ENCODE measurements at regions not wholly inside any gene's neighbourhood (a gene's known extent, or its start where the extent isn't known, plus 50 kb on each side); places are given as distances from the start of the nearest gene placed in this dataset.

- H3K79me2 ChIP-seq (ENCODE audit: insufficient read depth): no peaks in the 10 kb centered on the region
- H3K4me2 ChIP-seq (ENCODE audit: unreplicated experiment): no peak overlapping the region
- no peaks in the 10 kb centered on the region for H3K27me3 ChIP-seq (replicated peaks; ENCODE audit: insufficient read depth)
- no peaks in the 10 kb centered on the region for H4K20me1 ChIP-seq (ENCODE audit: insufficient read depth)
- H3K36me3 ChIP-seq (ENCODE audit: low read depth): no peaks in the 10 kb centered on the region
- no peak overlapping the region for H3K27ac ChIP-seq
- peaks cover 12% of the 10 kb centered on the region for H3K4me1 ChIP-seq (ENCODE audit: insufficient read depth)
- no peak overlapping the region for H2AFZ ChIP-seq
- TF ChIP-seq EZH2phosphoT487 (IDR thresholded peaks at IDR 0.05; ENCODE audit: insufficient read depth, low read depth): no peak
- TF ChIP-seq EZH2 (IDR thresholded peaks at IDR 0.05; ENCODE audit: insufficient read depth, poor library complexity, severe bottlenecking): no peak
- 75 to 83% methylated on average over 6 of the region's 6 CpGs for WGBS, 2 experiments (ENCODE audit: low coverage in 1 of 2, low lambda C conversion rate in 2 of 2, missing lambda C conversion rate in 2 of 2)
- H3K9me3 ChIP-seq (ENCODE audit: low read depth): no peaks in the 10 kb centered on the region
- H3K4me3 ChIP-seq: no peak overlapping the region
- H3F3A ChIP-seq (ENCODE audit: insufficient read depth): no peaks in the 10 kb centered on the region
- no peaks in the 10 kb centered on the region for H3K9me2 ChIP-seq (ENCODE audit: insufficient read depth)
- in situ Hi-C loops (cut with MboI): no loop called here
- no peak overlapping the region for H3K9ac ChIP-seq
- no peak for DNase-seq
These were observed 241.7 kb upstream of the DOK6 start for GRCh38 chr18:69158944-69159343.

DNA sequence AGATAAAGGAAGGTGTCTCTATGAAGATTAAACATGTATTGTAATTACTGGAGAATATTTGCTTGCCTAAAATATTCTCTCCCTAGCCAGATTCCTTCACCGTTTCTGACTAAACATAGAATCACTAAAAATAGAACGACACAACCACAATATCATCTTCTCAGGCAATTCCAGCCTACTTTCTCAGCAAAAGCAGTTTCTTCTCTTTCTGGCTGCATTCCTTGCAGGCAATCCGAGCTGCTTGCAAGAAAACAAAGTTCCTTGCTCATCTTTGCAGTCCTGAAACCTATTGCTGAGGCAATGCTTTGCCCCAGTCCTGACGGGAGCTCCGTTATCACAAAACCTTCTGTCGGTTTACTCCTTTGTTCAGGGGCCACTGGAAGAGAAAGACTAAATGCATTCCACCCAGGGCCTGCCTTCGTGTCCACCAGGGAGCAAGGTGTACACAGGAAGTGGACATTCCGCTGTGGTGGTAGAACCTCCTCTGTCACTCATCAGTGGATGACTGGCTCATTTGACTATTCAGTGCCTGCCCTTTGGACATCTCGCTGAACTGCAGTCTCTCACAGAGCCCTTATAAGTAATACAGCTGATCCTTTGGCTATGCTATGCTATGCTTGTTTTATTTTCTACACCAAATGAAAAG lies 239.2 kb upstream of the DOK6 start:
- no peaks in the 10 kb centered on the region for H3K79me2 ChIP-seq (ENCODE audit: insufficient read depth)
- 40 to 44% methylated on average over 9 of the region's 9 CpGs for WGBS, 2 experiments (ENCODE audit: low coverage in 1 of 2, low lambda C conversion rate in 2 of 2, missing lambda C conversion rate in 2 of 2)
- no peaks in the 10 kb centered on the region for H4K20me1 ChIP-seq (ENCODE audit: insufficient read depth)
- TF ChIP-seq EZH2 (IDR thresholded peaks at IDR 0.05; ENCODE audit: insufficient read depth, poor library complexity, severe bottlenecking) (no peak), EZH2phosphoT487 (IDR thresholded peaks at IDR 0.05; ENCODE audit: insufficient read depth, low read depth) (no peak)
- H3K4me3 ChIP-seq: peak overlapping the region; percentile 33
- peaks cover 12% of the 10 kb centered on the region for H3K4me1 ChIP-seq (ENCODE audit: insufficient read depth)
- H3F3A ChIP-seq (ENCODE audit: insufficient read depth): no peaks in the 10 kb centered on the region
- in situ Hi-C loops (cut with MboI): no loop called here
- no peaks in the 10 kb centered on the region for H3K36me3 ChIP-seq (ENCODE audit: low read depth)
- H3K27me3 ChIP-seq (replicated peaks; ENCODE audit: insufficient read depth): no peaks in the 10 kb centered on the region
- no peaks in the 10 kb centered on the region for H3K9me3 ChIP-seq (ENCODE audit: low read depth)
- H3K9ac ChIP-seq: no peak overlapping the region
- peak overlapping the region; percentile 35 for H3K4me2 ChIP-seq (ENCODE audit: unreplicated experiment)
- no peaks in the 10 kb centered on the region for H3K9me2 ChIP-seq (ENCODE audit: insufficient read depth)
- H3K27ac ChIP-seq: peak overlapping the region; percentile 18; the same call in 1 of the 2 replicates
- DNase-seq: peak; percentile 61
- H2AFZ ChIP-seq: peak overlapping the region; percentile 69

DNA sequence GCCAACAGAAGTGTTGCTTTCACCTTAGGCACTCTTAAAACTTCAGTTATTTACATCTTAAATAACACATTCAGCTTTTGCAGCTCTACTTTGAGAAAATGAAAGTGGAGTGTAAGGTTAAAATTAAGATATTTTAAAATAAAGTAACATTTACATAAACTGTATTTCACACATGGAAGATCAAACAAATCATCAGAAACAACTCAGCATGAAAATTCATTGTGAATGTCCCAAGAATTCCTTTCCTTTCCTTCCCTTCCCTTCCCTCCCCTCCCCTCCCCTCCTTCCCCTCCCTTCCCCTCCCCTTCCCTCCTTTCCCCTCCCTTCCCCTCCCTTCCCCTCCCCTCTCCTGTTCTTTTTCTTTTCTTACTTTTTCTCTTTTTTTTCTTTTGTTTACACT lies 238.0 kb upstream of the DOK6 start:
- H4K20me1 ChIP-seq (ENCODE audit: insufficient read depth): no peaks in the 10 kb centered on the region
- TF ChIP-seq EZH2 (IDR thresholded peaks at IDR 0.05; ENCODE audit: insufficient read depth, poor library complexity, severe bottlenecking): no peak
- no peak for TF ChIP-seq EZH2phosphoT487 (IDR thresholded peaks at IDR 0.05; ENCODE audit: insufficient read depth, low read depth)
- H3K9me2 ChIP-seq (ENCODE audit: insufficient read depth): no peaks in the 10 kb centered on the region
- no peak overlapping the region for H3K9ac ChIP-seq
- DNase-seq: no peak
- no peak overlapping the region; the same call in 1 of the 2 replicates for H2AFZ ChIP-seq
- peaks cover 12% of the 10 kb centered on the region for H3K4me1 ChIP-seq (ENCODE audit: insufficient read depth)
- in situ Hi-C loops (cut with MboI): no loop called here
- no peaks in the 10 kb centered on the region for H3K79me2 ChIP-seq (ENCODE audit: insufficient read depth)
- H3K4me3 ChIP-seq: no peak overlapping the region
- H3F3A ChIP-seq (ENCODE audit: insufficient read depth): no peaks in the 10 kb centered on the region
- H3K36me3 ChIP-seq (ENCODE audit: low read depth): no peaks in the 10 kb centered on the region
- H3K27ac ChIP-seq: no peak overlapping the region
- no peak overlapping the region for H3K4me2 ChIP-seq (ENCODE audit: unreplicated experiment)
- H3K27me3 ChIP-seq (replicated peaks; ENCODE audit: insufficient read depth): no peaks in the 10 kb centered on the region
- H3K9me3 ChIP-seq (ENCODE audit: low read depth): no peaks in the 10 kb centered on the region

- H3K4me2 ChIP-seq (ENCODE audit: unreplicated experiment): no peak overlapping the region
- no peaks in the 10 kb centered on the region for H3K9me2 ChIP-seq (ENCODE audit: insufficient read depth)
- 60 to 68% methylated on average over 2 of the region's 2 CpGs for whole genome bisulfite sequencing, 2 experiments (ENCODE audit: low coverage in 1 of 2, low lambda C conversion rate in 2 of 2, missing lambda C conversion rate in 2 of 2)
- no peaks in the 10 kb centered on the region for H3K9me3 ChIP-seq (ENCODE audit: low read depth)
- H3K9ac ChIP-seq: no peak overlapping the region
- H4K20me1 ChIP-seq (ENCODE audit: insufficient read depth): no peaks in the 10 kb centered on the region
- H3K4me3 ChIP-seq: no peak overlapping the region
- H3K4me1 ChIP-seq (ENCODE audit: insufficient read depth): no peaks in the 10 kb centered on the region
- H2AFZ ChIP-seq: no peak overlapping the region
- no peaks in the 10 kb centered on the region for H3K36me3 ChIP-seq (ENCODE audit: low read depth)
- H3K27ac ChIP-seq: no peak overlapping the region
- no peaks in the 10 kb centered on the region for H3K27me3 ChIP-seq (replicated peaks; ENCODE audit: insufficient read depth)
- peak; percentile 20 for DNase-seq
- TF ChIP-seq EZH2 (IDR thresholded peaks at IDR 0.05; ENCODE audit: insufficient read depth, poor library complexity, severe bottlenecking) (no peak), EZH2phosphoT487 (IDR thresholded peaks at IDR 0.05; ENCODE audit: insufficient read depth, low read depth) (no peak)
- no peaks in the 10 kb centered on the region for H3F3A ChIP-seq (ENCODE audit: insufficient read depth)
- in situ Hi-C loops (cut with MboI): no loop called here
- H3K79me2 ChIP-seq (ENCODE audit: insufficient read depth): no peaks in the 10 kb centered on the region
These were observed 228.6 kb upstream of the DOK6 start for GRCh38 chr18:69172046-69172445.

GRCh38 chr18:69175681-69176080 lies 225.0 kb upstream of the DOK6 start:
- no peaks in the 10 kb centered on the region for H3K9me3 ChIP-seq (ENCODE audit: low read depth)
- DNase-seq: no peak
- no peak overlapping the region for H3K9ac ChIP-seq
- 55 to 63% methylated on average over 2 of the region's 2 CpGs for WGBS, 2 experiments (ENCODE audit: low coverage in 1 of 2, low lambda C conversion rate in 2 of 2, missing lambda C conversion rate in 2 of 2)
- TF ChIP-seq EZH2 (IDR thresholded peaks at IDR 0.05; ENCODE audit: insufficient read depth, poor library complexity, severe bottlenecking): no peak
- no peak for TF ChIP-seq EZH2phosphoT487 (IDR thresholded peaks at IDR 0.05; ENCODE audit: insufficient read depth, low read depth)
- no peaks in the 10 kb centered on the region for H3K36me3 ChIP-seq (ENCODE audit: low read depth)
- no peaks in the 10 kb centered on the region for H3K4me1 ChIP-seq (ENCODE audit: insufficient read depth)
- no peak overlapping the region for H3K4me2 ChIP-seq (ENCODE audit: unreplicated experiment)
- H2AFZ ChIP-seq: no peak overlapping the region
- H4K20me1 ChIP-seq (ENCODE audit: insufficient read depth): no peaks in the 10 kb centered on the region
- no peaks in the 10 kb centered on the region for H3K27me3 ChIP-seq (replicated peaks; ENCODE audit: insufficient read depth)
- in situ Hi-C loops (cut with MboI): no loop called here
- no peaks in the 10 kb centered on the region for H3F3A ChIP-seq (ENCODE audit: insufficient read depth)
- no peaks in the 10 kb centered on the region for H3K9me2 ChIP-seq (ENCODE audit: insufficient read depth)
- no peak overlapping the region for H3K27ac ChIP-seq
- no peak overlapping the region for H3K4me3 ChIP-seq
- no peaks in the 10 kb centered on the region for H3K79me2 ChIP-seq (ENCODE audit: insufficient read depth)
